OCI-LY3 (cell line): ENCODE measurements at regions not wholly inside any gene's neighbourhood (a gene's known extent, or its start where the extent isn't known, plus 50 kb on each side); places are given as distances from the start of the nearest gene placed in this dataset.

ENCODE experiments used
- EZH2phosphoT487 ChIP-seq: fragments of 200-600 bp; shearing (Covaris generic); IDR thresholded peaks from 2 replicates; pipeline ENCODE4 v1.6.1; 2018; ENCODE audit warnings: antibody characterized with exemption, mixed run types, low read depth
- TF ChIP-seq, protein P1 (sequence below): fragments of 200-600, 300-600 bp; sonication (generic); IDR thresholded peaks from 2 replicates; pipeline ENCODE4 v1.5.1; 2014; ENCODE audit warnings: antibody characterized with exemption, low read length, low read depth

DNA sequence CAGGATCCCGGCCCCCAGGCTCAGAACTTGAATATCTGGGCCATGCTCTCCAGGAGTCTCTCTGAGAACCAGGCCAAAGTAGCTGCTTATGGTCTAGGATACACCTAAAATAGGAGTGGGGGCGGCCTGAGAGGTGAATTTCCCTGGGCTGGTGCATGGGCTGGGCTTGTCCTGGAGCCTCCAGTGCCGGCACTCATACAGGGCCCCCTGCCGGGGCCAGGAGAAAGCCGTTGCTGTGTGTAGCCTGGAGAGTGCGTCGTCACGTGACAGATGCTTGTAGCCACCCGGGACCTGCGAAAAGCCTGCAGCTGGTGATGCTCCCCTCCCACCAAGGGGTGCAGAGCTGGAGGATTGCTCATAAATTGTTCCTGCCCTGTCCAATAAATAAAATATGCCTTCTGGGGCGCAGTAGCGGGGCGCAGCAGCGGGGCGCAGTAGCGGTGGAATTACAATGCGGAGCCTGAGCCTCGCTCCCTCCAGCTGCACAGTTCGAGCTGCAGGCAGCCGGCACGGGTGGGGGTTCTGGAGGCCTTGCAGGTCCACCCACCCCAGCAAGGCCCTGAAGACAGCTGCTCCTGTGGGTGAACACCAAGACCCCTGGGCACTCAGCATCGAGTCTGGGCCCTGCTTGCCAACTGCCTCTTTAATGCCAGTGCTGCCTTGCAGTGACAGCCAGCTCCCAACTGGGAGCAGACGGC is 289.9 kb downstream of the NDUFA10 start:
- TF ChIP-seq, protein P1, sequence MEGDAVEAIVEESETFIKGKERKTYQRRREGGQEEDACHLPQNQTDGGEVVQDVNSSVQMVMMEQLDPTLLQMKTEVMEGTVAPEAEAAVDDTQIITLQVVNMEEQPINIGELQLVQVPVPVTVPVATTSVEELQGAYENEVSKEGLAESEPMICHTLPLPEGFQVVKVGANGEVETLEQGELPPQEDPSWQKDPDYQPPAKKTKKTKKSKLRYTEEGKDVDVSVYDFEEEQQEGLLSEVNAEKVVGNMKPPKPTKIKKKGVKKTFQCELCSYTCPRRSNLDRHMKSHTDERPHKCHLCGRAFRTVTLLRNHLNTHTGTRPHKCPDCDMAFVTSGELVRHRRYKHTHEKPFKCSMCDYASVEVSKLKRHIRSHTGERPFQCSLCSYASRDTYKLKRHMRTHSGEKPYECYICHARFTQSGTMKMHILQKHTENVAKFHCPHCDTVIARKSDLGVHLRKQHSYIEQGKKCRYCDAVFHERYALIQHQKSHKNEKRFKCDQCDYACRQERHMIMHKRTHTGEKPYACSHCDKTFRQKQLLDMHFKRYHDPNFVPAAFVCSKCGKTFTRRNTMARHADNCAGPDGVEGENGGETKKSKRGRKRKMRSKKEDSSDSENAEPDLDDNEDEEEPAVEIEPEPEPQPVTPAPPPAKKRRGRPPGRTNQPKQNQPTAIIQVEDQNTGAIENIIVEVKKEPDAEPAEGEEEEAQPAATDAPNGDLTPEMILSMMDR, result no peak
- no peak for TF ChIP-seq EZH2phosphoT487
